Stomach (tissue), 8 donors: ENCODE measurements at regions not wholly inside any gene's neighbourhood (a gene's known extent, or its start where the extent isn't known, plus 50 kb on each side); places are given as distances from the start of the nearest gene placed in this dataset.

Experiments used
- DNase-seq, 2 donors: peaks; one replicate each; pipeline versions ENCODE4 v3.0.0 to v3.0.0-alpha.2; 2013 to 2019
- H3K27ac ChIP-seq, 5 donors: fragments of 200-600 bp in 4 of 5; sonication (generic) in 4 of 5; one replicate each; pipeline ENCODE4 v1.5.1; 2013 to 2019; ENCODE audit warnings: mild to moderate bottlenecking in 1 of 5, moderate library complexity in 1 of 5
- H3K27me3 ChIP-seq, 3 donors: fragments of 200-600 bp; sonication (generic); one replicate each; pipeline ENCODE4 v1.5.1; 2017 to 2019; ENCODE audit warnings: mixed run types in 1 of 3
- H3K36me3 ChIP-seq, 4 donors: fragments of 200-600 bp; sonication (generic); 1 replicate in 3 of 4; 2 replicates in 1 of 4; pipeline ENCODE4 v1.5.1; 2016 to 2019
- H3K4me1 ChIP-seq, 4 donors: fragments of 200-600 bp; sonication (generic); one replicate each; pipeline ENCODE4 v1.5.1; 2016 to 2019
- H3K4me3 ChIP-seq, 4 donors: fragments of 200-600 bp; sonication (generic) in 3 of 4; one replicate each; pipeline ENCODE4 v1.5.1; 2016 to 2019; ENCODE audit warnings: mild to moderate bottlenecking in 1 of 4
- H3K9me3 ChIP-seq, 4 donors: fragments of 200-600 bp; sonication (generic); one replicate each; pipeline ENCODE4 v1.5.1; 2016 to 2019
- EP300 ChIP-seq: sonication (generic); formaldehyde crosslinking; IDR thresholded peaks from one replicate; pipeline ENCODE4 v1.6.1; 2017; ENCODE audit warnings: antibody characterized with exemption
- POLR2A ChIP-seq, 4 donors: fragments of 450-650 bp; IDR thresholded peaks; one replicate each; pipeline ENCODE4 v1.6.1; 2016; ENCODE audit warnings: antibody characterized with exemption in 4 of 4, control low read depth in 2 of 4, mild to moderate bottlenecking in 1 of 4, moderate library complexity in 1 of 4
- POLR2AphosphoS5 ChIP-seq, 3 donors: sonication (generic); formaldehyde crosslinking; IDR thresholded peaks; one replicate each; pipeline ENCODE4 v1.6.1; 2016; ENCODE audit warnings: antibody characterized with exemption in 3 of 3
- WGBS, 5 donors: extraction: QIAGEN DNeasy Blood & Tissue Kit in 3 of 5; methylation state at CpG; one replicate each; pipeline versions ENCODE4 v1.1.5 to v1.1.7; 2013 to 2018; 5-methylcytosine and 5-hydroxymethylcytosine counted together
- intact Hi-C: fragments of 100-400 bp; cut with DNase I; formaldehyde crosslinking; loops from one replicate; pipeline ENCODE4 v1.15.1; 2023; ENCODE audit warnings: low total_unique reads
- TF ChIP-seq, protein P1 (sequence below), 7 experiments: fragments of 450-650 bp in 4 of 7; fragments of 200-600 bp in 3 of 7; sonication (generic) in 3 of 7; IDR thresholded peaks; one replicate each; pipeline ENCODE4 v1.5.1; 2016 to 2019; ENCODE audit warnings: antibody characterized with exemption in 7 of 7, control low read depth in 2 of 7, mild to moderate bottlenecking in 1 of 7
- donor health status: healthy with polysubstance abuse.
- donor health status: Bipolar disorder and iron deficiency.
- donor health status: healthy.

DNA sequence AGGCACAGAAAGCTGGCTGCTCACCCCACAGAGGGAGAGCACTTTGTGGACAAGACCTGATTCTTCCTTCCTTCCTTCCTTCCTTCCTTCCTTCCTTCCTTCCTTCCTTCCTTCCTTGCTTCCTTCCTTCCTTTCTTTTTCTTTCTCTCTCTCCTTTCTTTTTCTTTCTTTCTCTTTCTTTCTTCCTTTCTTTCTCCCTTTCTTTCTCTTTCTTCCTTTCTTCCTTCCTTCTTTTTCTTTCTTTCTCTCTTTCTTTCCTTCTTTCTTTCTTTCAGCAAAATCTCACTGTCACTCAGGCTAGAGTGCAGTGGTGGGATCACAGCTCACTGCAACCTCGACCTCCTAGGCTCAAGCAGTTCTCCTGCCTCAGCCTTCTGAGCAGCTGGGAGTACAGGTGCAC lies 263.9 kb downstream of the UQCRFS1 start:
- H3K27ac ChIP-seq, result no peak overlapping the region
- DNase-seq, result no peak
- no peaks in the 10 kb centered on the region for H3K36me3 ChIP-seq
- no peak overlapping the region for H3K4me3 ChIP-seq
- H3K4me1 ChIP-seq, result peaks cover 0 to 6% (median 0%) of the 10 kb centered on the region in 4 donors
- intact Hi-C loops, result no loop called here
- WGBS, 5 donors, result 52 to 66% (median 58%) methylated on average over 1 of the region's 1 CpG
- peaks cover 0 to 45% (median 0%) of the 10 kb centered on the region in 3 donors for H3K27me3 ChIP-seq
- TF ChIP-seq POLR2AphosphoS5 (IDR thresholded peaks at IDR 0.05) (no peak), EP300 (no peak), POLR2A (IDR thresholded peaks at IDR 0.05) (no peak)
- TF ChIP-seq, protein P1, sequence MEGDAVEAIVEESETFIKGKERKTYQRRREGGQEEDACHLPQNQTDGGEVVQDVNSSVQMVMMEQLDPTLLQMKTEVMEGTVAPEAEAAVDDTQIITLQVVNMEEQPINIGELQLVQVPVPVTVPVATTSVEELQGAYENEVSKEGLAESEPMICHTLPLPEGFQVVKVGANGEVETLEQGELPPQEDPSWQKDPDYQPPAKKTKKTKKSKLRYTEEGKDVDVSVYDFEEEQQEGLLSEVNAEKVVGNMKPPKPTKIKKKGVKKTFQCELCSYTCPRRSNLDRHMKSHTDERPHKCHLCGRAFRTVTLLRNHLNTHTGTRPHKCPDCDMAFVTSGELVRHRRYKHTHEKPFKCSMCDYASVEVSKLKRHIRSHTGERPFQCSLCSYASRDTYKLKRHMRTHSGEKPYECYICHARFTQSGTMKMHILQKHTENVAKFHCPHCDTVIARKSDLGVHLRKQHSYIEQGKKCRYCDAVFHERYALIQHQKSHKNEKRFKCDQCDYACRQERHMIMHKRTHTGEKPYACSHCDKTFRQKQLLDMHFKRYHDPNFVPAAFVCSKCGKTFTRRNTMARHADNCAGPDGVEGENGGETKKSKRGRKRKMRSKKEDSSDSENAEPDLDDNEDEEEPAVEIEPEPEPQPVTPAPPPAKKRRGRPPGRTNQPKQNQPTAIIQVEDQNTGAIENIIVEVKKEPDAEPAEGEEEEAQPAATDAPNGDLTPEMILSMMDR (IDR thresholded peaks at IDR 0.05), result no peak
- H3K9me3 ChIP-seq, result no peaks in the 10 kb centered on the region

DNA sequence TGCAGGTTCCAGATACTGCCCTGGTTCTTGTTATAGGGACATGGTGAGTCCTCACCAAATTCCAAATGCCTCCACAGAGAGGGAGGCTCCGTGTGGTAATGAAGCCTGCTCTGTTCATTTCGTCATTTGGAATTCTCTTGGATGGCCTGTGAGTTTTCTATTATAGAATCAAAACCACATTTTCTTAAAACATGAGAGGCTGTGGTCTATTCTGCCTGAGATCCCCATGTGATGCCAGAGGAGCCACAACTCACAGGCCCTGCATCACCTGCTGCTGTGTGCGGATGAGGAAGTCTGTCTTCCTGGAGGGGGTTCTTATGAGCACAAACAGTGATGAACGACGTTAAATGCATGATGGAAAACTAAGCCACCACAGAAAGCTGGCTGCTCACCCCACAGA lies 264.4 kb downstream of the UQCRFS1 start:
- peaks cover 0 to 6% (median 0%) of the 10 kb centered on the region in 4 donors for H3K4me1 ChIP-seq
- 50 to 73% (median 68%) methylated on average over 5 of the region's 5 CpGs for WGBS, 5 donors
- DNase-seq, result no peak
- peaks cover 0 to 49% (median 0%) of the 10 kb centered on the region in 3 donors for H3K27me3 ChIP-seq
- H3K4me3 ChIP-seq, result no peak overlapping the region
- no peak overlapping the region for H3K27ac ChIP-seq
- no peaks in the 10 kb centered on the region for H3K9me3 ChIP-seq
- no peaks in the 10 kb centered on the region for H3K36me3 ChIP-seq
- intact Hi-C loops, result no loop called here
- TF ChIP-seq, protein P1 (IDR thresholded peaks at IDR 0.05), result no peak
- TF ChIP-seq POLR2A (IDR thresholded peaks at IDR 0.05) (no peak), EP300 (no peak), POLR2AphosphoS5 (IDR thresholded peaks at IDR 0.05) (no peak)

- WGBS, 5 donors, result 71 to 81% (median 77%) methylated on average over 13 of the region's 13 CpGs
- no peaks in the 10 kb centered on the region for H3K36me3 ChIP-seq
- no peak overlapping the region for H3K27ac ChIP-seq
- peaks cover 0 to 54% (median 0%) of the 10 kb centered on the region in 3 donors for H3K27me3 ChIP-seq
- no peak overlapping the region for H3K4me3 ChIP-seq
- intact Hi-C loops, result no loop called here
- no peak for DNase-seq
- H3K4me1 ChIP-seq, result peaks cover 0 to 6% (median 0%) of the 10 kb centered on the region in 4 donors
- TF ChIP-seq POLR2AphosphoS5 (IDR thresholded peaks at IDR 0.05) (no peak), POLR2A (IDR thresholded peaks at IDR 0.05) (no peak), EP300 (no peak)
- TF ChIP-seq, protein P1 (IDR thresholded peaks at IDR 0.05), result no peak
- no peaks in the 10 kb centered on the region for H3K9me3 ChIP-seq
Measured at GRCh38 chr19:28948026-28948425, 264.9 kb downstream of the UQCRFS1 start.

DNA sequence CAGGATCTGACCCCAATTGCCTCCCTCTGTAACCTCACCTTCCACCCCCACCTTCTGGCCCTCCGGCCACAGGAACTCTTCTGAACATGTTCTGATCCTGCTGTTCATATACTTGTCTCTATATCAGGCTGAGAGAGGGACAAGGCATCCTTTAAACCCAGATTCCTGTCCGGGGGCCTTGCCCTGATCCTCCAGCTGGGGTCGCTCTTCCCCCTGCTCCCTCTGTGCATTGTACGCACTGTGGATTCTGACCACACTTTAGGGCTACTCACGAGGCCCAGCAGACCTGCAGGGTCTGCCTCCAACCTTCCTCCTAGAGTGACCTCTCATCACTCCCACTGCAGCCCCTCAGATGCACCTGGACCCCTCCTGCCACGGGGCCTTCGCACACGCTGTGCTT lies 269.3 kb downstream of the UQCRFS1 start:
- no peak for DNase-seq
- H3K27ac ChIP-seq, result no peak overlapping the region
- peaks cover 0 to 17% (median 3%) of the 10 kb centered on the region in 4 donors for H3K4me1 ChIP-seq
- TF ChIP-seq EP300 (no peak), POLR2A (IDR thresholded peaks at IDR 0.05) (no peak), POLR2AphosphoS5 (IDR thresholded peaks at IDR 0.05) (no peak)
- TF ChIP-seq, protein P1 (IDR thresholded peaks at IDR 0.05), result no peak
- 74 to 88% (median 82%) methylated on average over 8 of the region's 8 CpGs for WGBS, 5 donors
- intact Hi-C loops, result no loop called here
- no peaks in the 10 kb centered on the region for H3K36me3 ChIP-seq
- no peak overlapping the region for H3K4me3 ChIP-seq
- no peaks in the 10 kb centered on the region for H3K9me3 ChIP-seq
- H3K27me3 ChIP-seq, result peaks cover 0 to 58% (median 0%) of the 10 kb centered on the region in 3 donors
